ENCODE measurements at regions not wholly inside any gene's neighbourhood (a gene's known extent, or its start where the extent isn't known, plus 50 kb on each side); places are given as distances from the start of the nearest gene placed in this dataset.

- no peak for DNase-seq
Observed at GRCh38 chr6:23327621-23328020, 758.3 kb downstream of the HDGFL1 start.

- DNase-seq, result no peak
Observed at GRCh38 chr6:23329086-23329485, 759.7 kb downstream of the HDGFL1 start.

GRCh38 chr6:23330632-23331031 is 761.3 kb downstream of the HDGFL1 start:
- no peak for DNase-seq

- DNase-seq, result no peak
Observed at GRCh38 chr6:23334360-23334759, 765.0 kb downstream of the HDGFL1 start.

GRCh38 chr6:23335894-23336293 is 766.5 kb downstream of the HDGFL1 start:
- no peak for DNase-seq

- no peak for DNase-seq
Observed at GRCh38 chr6:23339268-23339667, 769.9 kb downstream of the HDGFL1 start.

GRCh38 chr6:23340271-23340670 is 770.9 kb downstream of the HDGFL1 start:
- no peak for DNase-seq

GRCh38 chr6:23343610-23344306 is 774.4 kb downstream of the HDGFL1 start:
- DNase-seq, result no peak

- no peak for DNase-seq
Observed at GRCh38 chr6:23348185-23348584, 777.8 kb upstream of the NRSN1 start.

- DNase-seq, result no peak
Observed at GRCh38 chr6:23349521-23350147, 776.4 kb upstream of the NRSN1 start.

- no peak for DNase-seq
Observed at GRCh38 chr6:23350752-23351453, 775.1 kb upstream of the NRSN1 start.

- DNase-seq, result no peak
Observed at GRCh38 chr6:23354004-23354403, 772.0 kb upstream of the NRSN1 start.

GRCh38 chr6:23357185-23357766 is 768.7 kb upstream of the NRSN1 start:
- DNase-seq, result no peak

GRCh38 chr6:23365732-23366131 is 760.3 kb upstream of the NRSN1 start:
- no peak for DNase-seq

- DNase-seq, result no peak
Observed at GRCh38 chr6:23367311-23367710, 758.7 kb upstream of the NRSN1 start.

- DNase-seq, result no peak
Observed at GRCh38 chr6:23368557-23368956, 757.5 kb upstream of the NRSN1 start.

GRCh38 chr6:23370051-23370450 is 756.0 kb upstream of the NRSN1 start:
- DNase-seq, result no peak

- DNase-seq, result no peak
Observed at GRCh38 chr6:23371132-23371915, 754.7 kb upstream of the NRSN1 start.

- no peak for DNase-seq
Observed at GRCh38 chr6:23377830-23378229, 748.2 kb upstream of the NRSN1 start.

GRCh38 chr6:23380465-23380864 is 745.5 kb upstream of the NRSN1 start:
- no peak for DNase-seq

GRCh38 chr6:23388086-23388783 is 737.8 kb upstream of the NRSN1 start:
- no peak for DNase-seq

- no peak for DNase-seq
Observed at GRCh38 chr6:23389386-23389785, 736.6 kb upstream of the NRSN1 start.

Data from NCI-H510A (cell line).